HepG2 (cell line): ENCODE measurements at regions not wholly inside any gene's neighbourhood (a gene's known extent, or its start where the extent isn't known, plus 50 kb on each side); places are given as distances from the start of the nearest gene placed in this dataset.

Experiments used
- ATAC-seq: fragments of 200-7000 bp; cut with Tn5 transposase; 3 replicates; pipeline ENCODE4 v1.9.1; 2020; ENCODE audit warnings: mild to moderate bottlenecking, moderate library complexity
- BruUV-seq: library from RNA; stranded (reverse); fragments of 400-500 nt; replicated peaks from 2 replicates; lab custom pipeline; 2021; lab: Mats Ljungman, UMichigan
- CTCF ChIA-PET: fragments of 300-600 bp; formaldehyde crosslinking; extraction: SDS; loops from one replicate; lab custom pipeline; 2021; ENCODE audit warnings: low total read pairs, inconsistent platforms, low intra/inter-chr PET ratio; lab: Yijun Ruan, JAX
- POLR2A ChIA-PET: fragments of 350-600 bp; sonication (Branson Sonifier 250); formaldehyde crosslinking; loops from one replicate; lab custom pipeline; 2020; ENCODE audit warnings: antibody characterized with exemption, inconsistent platforms; lab: Yijun Ruan, JAX
- DNase-seq: peaks from one replicate; pipeline ENCODE4 v3.0.0-alpha.2; 2015; ENCODE audit warnings: low spot score
- FAIRE-seq: peaks from 3 replicates; lab custom pipeline; 2011; peaks lifted over from hg19 to GRCh38; lab: Jason Lieb, UNC
- H2AFZ ChIP-seq: one replicate; pipeline ENCODE4 v1.6.1; 2011; ENCODE audit warnings: low read length, inconsistent platforms
- H3K27ac ChIP-seq: fragments of 300-600 bp; 3 replicates; pipeline ENCODE4 v1.8.0; 2011; ENCODE audit warnings: mixed run types, mild to moderate bottlenecking, mixed read lengths, low read length, inconsistent platforms; ENCODE audit not compliant: insufficient read depth; ENCODE audit errors: extremely low read length
- H3K27me3 ChIP-seq, 2 experiments: fragments of 200-600 bp in 1 of 2; 2 replicates in 1 of 2; 3 replicates in 1 of 2; pipeline versions ENCODE4 v1.6.0 to v1.8.0; 2011; ENCODE audit warnings: low read length in 2 of 2, mild to moderate bottlenecking in 2 of 2, moderate library complexity in 2 of 2, inconsistent platforms in 1 of 2; ENCODE audit not compliant: insufficient read depth in 2 of 2, control insufficient read depth in 1 of 2
- H3K36me3 ChIP-seq, 2 experiments: fragments of 200-600 bp in 1 of 2; replicated peaks in 1 of 2; 2 replicates in 1 of 2; 3 replicates in 1 of 2; pipeline versions ENCODE4 v1.5.1 to v1.8.0; 2011; ENCODE audit warnings: low read length in 2 of 2, inconsistent platforms in 1 of 2; ENCODE audit not compliant: insufficient read depth in 2 of 2, control insufficient read depth in 1 of 2
- H3K4me1 ChIP-seq: 2 replicates; pipeline ENCODE4 v1.5.1; 2012; ENCODE audit warnings: low read length, inconsistent platforms; ENCODE audit not compliant: insufficient read depth
- H3K4me2 ChIP-seq: 2 replicates; pipeline ENCODE4 v1.6.0; 2011; ENCODE audit warnings: low read depth, low read length, inconsistent platforms
- H3K4me3 ChIP-seq, 3 experiments: fragments of 200-600 bp in 1 of 3; sonication (generic), shearing (Covaris generic) in 1 of 3; replicated peaks in 1 of 3; 2 replicates each; pipeline ENCODE4 v1.5.1; 2011 to 2016; ENCODE audit warnings: low read length in 3 of 3, inconsistent platforms in 2 of 3, low read depth in 2 of 3, mild to moderate bottlenecking in 2 of 3, control low read depth in 1 of 3, mixed read lengths in 1 of 3; ENCODE audit not compliant: insufficient read depth in 1 of 3
- H3K79me2 ChIP-seq: one replicate; pipeline ENCODE4 v1.6.1; 2011; ENCODE audit warnings: low read length, inconsistent platforms; ENCODE audit not compliant: insufficient read depth
- H3K9ac ChIP-seq: 2 replicates; pipeline ENCODE4 v1.6.0; 2011; ENCODE audit warnings: mild to moderate bottlenecking, low read depth, low read length, inconsistent platforms; ENCODE audit not compliant: insufficient read depth
- H3K9me3 ChIP-seq: 2 replicates; pipeline ENCODE4 v1.5.1; 2012; ENCODE audit warnings: mild to moderate bottlenecking, low read length
- H4K20me1 ChIP-seq: 2 replicates; pipeline ENCODE4 v1.6.0; 2011; ENCODE audit warnings: inconsistent platforms, mild to moderate bottlenecking, low read length, moderate library complexity; ENCODE audit not compliant: insufficient read depth
- AGO2 ChIP-seq: fragments of 200-400 bp; formaldehyde crosslinking; optimal IDR thresholded peaks from 2 replicates; pipeline ENCODE3; 2017; ENCODE audit warnings: mild to moderate bottlenecking, low read depth, low read length, moderate library complexity
- ELF4 ChIP-seq: sonication (generic); formaldehyde crosslinking; IDR thresholded peaks from 2 replicates; pipeline ENCODE4 v1.5.0; 2020; ENCODE audit warnings: missing genetic modification reagents, mild to moderate bottlenecking, moderate library complexity, borderline replicate concordance
- HOXA3 ChIP-seq: sonication (generic); formaldehyde crosslinking; IDR thresholded peaks from 2 replicates; pipeline ENCODE4 v1.5.0; 2020; ENCODE audit warnings: missing genetic modification reagents
- NR2F6 ChIP-seq, 2 experiments: IDR thresholded peaks; 2 replicates each; pipeline ENCODE4 v1.6.1; 2016; ENCODE audit warnings: antibody characterized with exemption in 1 of 2, mild to moderate bottlenecking in 1 of 2
- PAF1 ChIP-seq: IDR thresholded peaks from 2 replicates; pipeline ENCODE4 v1.6.1; 2016; ENCODE audit warnings: missing genetic modification reagents, missing compliant biosample characterization
- TAF1 ChIP-seq: sonication (generic); formaldehyde crosslinking; IDR thresholded peaks from 2 replicates; pipeline ENCODE4 v1.4.0; 2020; ENCODE audit warnings: missing genetic modification reagents
- TBX2 ChIP-seq: sonication (generic); formaldehyde crosslinking; IDR thresholded peaks from 2 replicates; pipeline ENCODE4 v1.5.0; 2020; ENCODE audit warnings: missing genetic modification reagents, mild to moderate bottlenecking, borderline replicate concordance
- TP53 ChIP-seq: sonication (generic); formaldehyde crosslinking; conservative IDR thresholded peaks from 2 replicates; pipeline ENCODE4 v1.4.0; 2020; ENCODE audit warnings: missing genetic modification reagents
- ZFP36 ChIP-seq: fragments of 150-350 bp; IDR thresholded peaks from 2 replicates; pipeline ENCODE4 v1.6.1; 2018; ENCODE audit warnings: borderline replicate concordance, low read length, low read depth; ENCODE audit not compliant: partially characterized antibody
- ZNF207 ChIP-seq: fragments of 450-650 bp; IDR thresholded peaks from 2 replicates; pipeline ENCODE4 v1.6.1; 2016; ENCODE audit warnings: antibody characterized with exemption, borderline replicate concordance
- ZNF367 ChIP-seq: sonication (generic); formaldehyde crosslinking; IDR thresholded peaks from 2 replicates; pipeline ENCODE4 v1.4.0; 2020; ENCODE audit warnings: missing genetic modification reagents, borderline replicate concordance
- ZNF451 ChIP-seq: sonication (generic); formaldehyde crosslinking; IDR thresholded peaks from 2 replicates; pipeline ENCODE4 v1.5.0; 2020; ENCODE audit warnings: mild to moderate bottlenecking, missing genetic modification reagents
- ZNF737 ChIP-seq: sonication (generic); formaldehyde crosslinking; IDR thresholded peaks from 2 replicates; pipeline ENCODE4 v1.5.0; 2020; ENCODE audit warnings: missing genetic modification reagents, mild to moderate bottlenecking, borderline replicate concordance
- WGBS: methylation state at CpG from one replicate; pipeline ENCODE4 v1.1.6; 2017; ENCODE audit warnings: low lambda C conversion rate; 5-methylcytosine and 5-hydroxymethylcytosine counted together
- in situ Hi-C: cut with HindIII; loops from 2 replicates; pipeline ENCODE4 v1.10.0; 2017; ENCODE audit warnings: low pct_unique_long_range_greater_than_20kb; ENCODE audit not compliant: extremely low pct_ligation_motif_present
- intact Hi-C: fragments of 100-400 bp; cut with micrococcal nuclease; formaldehyde crosslinking; loops from one replicate; pipeline ENCODE4 v1.10.0; 2022; ENCODE audit not compliant: unreplicated experiment
- TF ChIP-seq, protein P1 (sequence below): sonication (generic); formaldehyde crosslinking; IDR thresholded peaks from 2 replicates; pipeline ENCODE4 v1.4.0; 2020; ENCODE audit warnings: mild to moderate bottlenecking, missing genetic modification reagents
- TF ChIP-seq, protein P2 (sequence below): sonication (generic); formaldehyde crosslinking; IDR thresholded peaks from 2 replicates; pipeline ENCODE4 v1.5.0; 2020; ENCODE audit warnings: missing genetic modification reagents
- TF ChIP-seq, protein P3 (sequence below): sonication (generic); formaldehyde crosslinking; IDR thresholded peaks from 2 replicates; pipeline ENCODE4 v1.8.1; 2023; ENCODE audit warnings: missing genetic modification reagents, mild to moderate bottlenecking, borderline replicate concordance
- TF ChIP-seq, protein P4 (sequence below): sonication (generic); formaldehyde crosslinking; IDR thresholded peaks from 2 replicates; pipeline ENCODE4 v1.8.1; 2023; ENCODE audit warnings: mild to moderate bottlenecking, inconsistent platforms, moderate library complexity, missing genetic modification reagents, borderline replicate concordance
- TF ChIP-seq, protein P5 (sequence below): IDR thresholded peaks from 2 replicates; pipeline ENCODE4 v1.6.1; 2016; ENCODE audit warnings: missing compliant biosample characterization, missing genetic modification reagents, borderline replicate concordance

DNA sequence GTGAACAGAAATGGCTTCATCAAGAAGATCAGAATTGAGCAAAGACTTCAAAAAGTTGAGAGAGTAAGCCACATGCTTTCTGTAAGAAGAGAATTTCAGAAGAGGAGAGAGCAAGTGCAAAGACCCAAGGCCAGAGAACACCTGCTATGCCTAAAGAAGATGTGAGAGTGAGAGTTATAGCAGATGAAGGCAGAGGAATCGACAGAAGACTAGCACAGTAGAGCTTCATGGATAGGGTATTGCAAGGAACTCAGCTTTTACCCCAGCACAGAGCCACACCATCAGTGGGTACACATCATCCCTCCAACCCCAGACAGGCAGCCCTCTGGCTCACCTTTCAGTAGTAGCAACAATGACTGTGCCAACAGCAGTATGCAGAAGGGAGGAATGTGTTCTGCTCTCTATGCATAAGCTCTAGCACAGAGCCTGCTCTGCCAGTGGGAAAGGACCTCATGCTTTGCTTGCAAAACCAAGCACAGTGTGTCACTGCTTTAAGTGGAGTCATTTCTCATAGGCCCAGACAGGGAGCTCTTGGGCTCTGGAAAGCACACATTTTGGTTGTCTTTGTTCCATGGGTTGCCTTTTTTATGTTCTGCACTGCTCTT, 318.6 kb downstream of the NAF1 start (continued):
- TF ChIP-seq TP53: no peak
- TF ChIP-seq, protein P1, sequence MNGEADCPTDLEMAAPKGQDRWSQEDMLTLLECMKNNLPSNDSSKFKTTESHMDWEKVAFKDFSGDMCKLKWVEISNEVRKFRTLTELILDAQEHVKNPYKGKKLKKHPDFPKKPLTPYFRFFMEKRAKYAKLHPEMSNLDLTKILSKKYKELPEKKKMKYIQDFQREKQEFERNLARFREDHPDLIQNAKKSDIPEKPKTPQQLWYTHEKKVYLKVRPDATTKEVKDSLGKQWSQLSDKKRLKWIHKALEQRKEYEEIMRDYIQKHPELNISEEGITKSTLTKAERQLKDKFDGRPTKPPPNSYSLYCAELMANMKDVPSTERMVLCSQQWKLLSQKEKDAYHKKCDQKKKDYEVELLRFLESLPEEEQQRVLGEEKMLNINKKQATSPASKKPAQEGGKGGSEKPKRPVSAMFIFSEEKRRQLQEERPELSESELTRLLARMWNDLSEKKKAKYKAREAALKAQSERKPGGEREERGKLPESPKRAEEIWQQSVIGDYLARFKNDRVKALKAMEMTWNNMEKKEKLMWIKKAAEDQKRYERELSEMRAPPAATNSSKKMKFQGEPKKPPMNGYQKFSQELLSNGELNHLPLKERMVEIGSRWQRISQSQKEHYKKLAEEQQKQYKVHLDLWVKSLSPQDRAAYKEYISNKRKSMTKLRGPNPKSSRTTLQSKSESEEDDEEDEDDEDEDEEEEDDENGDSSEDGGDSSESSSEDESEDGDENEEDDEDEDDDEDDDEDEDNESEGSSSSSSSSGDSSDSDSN: no peak
- TF ChIP-seq, protein P2, sequence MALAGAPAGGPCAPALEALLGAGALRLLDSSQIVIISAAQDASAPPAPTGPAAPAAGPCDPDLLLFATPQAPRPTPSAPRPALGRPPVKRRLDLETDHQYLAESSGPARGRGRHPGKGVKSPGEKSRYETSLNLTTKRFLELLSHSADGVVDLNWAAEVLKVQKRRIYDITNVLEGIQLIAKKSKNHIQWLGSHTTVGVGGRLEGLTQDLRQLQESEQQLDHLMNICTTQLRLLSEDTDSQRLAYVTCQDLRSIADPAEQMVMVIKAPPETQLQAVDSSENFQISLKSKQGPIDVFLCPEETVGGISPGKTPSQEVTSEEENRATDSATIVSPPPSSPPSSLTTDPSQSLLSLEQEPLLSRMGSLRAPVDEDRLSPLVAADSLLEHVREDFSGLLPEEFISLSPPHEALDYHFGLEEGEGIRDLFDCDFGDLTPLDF (CRISPR knock-in tag): no peak

DNA sequence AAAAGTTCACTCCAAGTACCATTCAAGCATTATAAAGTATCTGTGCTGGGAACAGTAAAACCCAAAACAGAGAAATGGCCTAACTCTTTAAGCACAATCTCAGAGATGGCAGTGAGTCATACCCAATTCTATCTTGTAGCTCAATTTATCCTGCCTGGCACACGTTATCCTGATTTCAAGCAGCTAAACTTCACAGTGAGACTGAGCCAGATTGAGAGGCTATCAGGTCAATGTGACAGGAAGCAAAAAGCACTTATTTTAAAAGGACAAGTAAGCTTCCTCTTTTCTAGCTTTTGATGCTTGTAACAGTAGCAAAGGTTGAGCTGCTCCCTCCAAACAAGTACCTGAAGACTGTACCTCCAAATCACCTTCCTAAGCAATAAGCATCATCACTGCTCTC, 324.9 kb downstream of the NAF1 start:
- Histone ChIP-seq H2AFZ (no peak overlapping the region), H3K79me2 (no peaks in the 10 kb centered on the region), H3K27me3 (no peaks in the 10 kb centered on the region), H3K9ac (no peak overlapping the region), H3K36me3 (no peaks in the 10 kb centered on the region), H3K4me1 (no peaks in the 10 kb centered on the region), H3K4me3 (no peak overlapping the region), H4K20me1 (no peaks in the 10 kb centered on the region), H3K4me2 (no peak overlapping the region), H3K9me3 (no peaks in the 10 kb centered on the region), H3K27ac (no peak overlapping the region)
- POLR2A ChIA-PET: no interaction called here
- no CpG with 5 or more reads among the region's 1 CpG for WGBS
- FAIRE-seq (no peak), DNase-seq (no peak), ATAC-seq (no peak)
- in situ Hi-C loops: no loop called here
- intact Hi-C loops: no loop called here
- BruUV-seq: no TSS peak
- CTCF ChIA-PET: no interaction called here
- TF ChIP-seq TBX2 (CRISPR knock-in tag) (no peak), HOXA3 (CRISPR knock-in tag) (no peak), ZNF451 (CRISPR knock-in tag) (no peak), ZFP36 (no peak), PAF1 (CRISPR knock-in tag) (no peak), TAF1 (CRISPR knock-in tag) (no peak), ZNF737 (no peak), AGO2 (no peak), ELF4 (CRISPR knock-in tag) (no peak), ZNF207 (no peak), ZNF367 (CRISPR knock-in tag) (no peak), NR2F6 (IDR thresholded peaks at IDR 0.05) (no peak), NR2F6 (CRISPR knock-in tag; IDR thresholded peaks at IDR 0.05) (no peak)
- TF ChIP-seq, protein P3, sequence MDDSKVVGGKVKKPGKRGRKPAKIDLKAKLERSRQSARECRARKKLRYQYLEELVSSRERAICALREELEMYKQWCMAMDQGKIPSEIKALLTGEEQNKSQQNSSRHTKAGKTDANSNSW (CRISPR knock-in tag): no peak
- TF ChIP-seq, protein P4, sequence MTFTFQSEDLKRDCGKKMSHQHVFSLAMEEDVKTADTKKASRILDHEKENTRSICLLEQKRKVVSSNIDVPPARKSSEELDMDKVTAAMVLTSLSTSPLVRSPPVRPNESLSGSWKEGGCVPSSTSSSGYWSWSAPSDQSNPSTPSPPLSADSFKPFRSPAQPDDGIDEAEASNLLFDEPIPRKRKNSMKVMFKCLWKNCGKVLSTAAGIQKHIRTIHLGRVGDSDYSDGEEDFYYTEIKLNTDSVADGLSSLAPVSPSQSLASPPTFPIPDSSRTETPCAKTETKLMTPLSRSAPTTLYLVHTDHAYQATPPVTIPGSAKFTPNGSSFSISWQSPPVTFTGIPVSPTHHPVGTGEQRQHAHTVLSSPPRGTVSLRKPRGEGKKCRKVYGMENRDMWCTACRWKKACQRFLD (CRISPR knock-in tag): no peak
- TF ChIP-seq, protein P5, sequence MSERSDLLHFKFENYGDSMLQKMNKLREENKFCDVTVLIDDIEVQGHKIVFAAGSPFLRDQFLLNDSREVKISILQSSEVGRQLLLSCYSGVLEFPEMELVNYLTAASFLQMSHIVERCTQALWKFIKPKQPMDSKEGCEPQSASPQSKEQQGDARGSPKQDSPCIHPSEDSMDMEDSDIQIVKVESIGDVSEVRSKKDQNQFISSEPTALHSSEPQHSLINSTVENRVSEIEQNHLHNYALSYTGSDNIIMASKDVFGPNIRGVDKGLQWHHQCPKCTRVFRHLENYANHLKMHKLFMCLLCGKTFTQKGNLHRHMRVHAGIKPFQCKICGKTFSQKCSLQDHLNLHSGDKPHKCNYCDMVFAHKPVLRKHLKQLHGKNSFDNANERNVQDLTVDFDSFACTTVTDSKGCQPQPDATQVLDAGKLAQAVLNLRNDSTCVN: no peak
